Stimulated activated naive CD8-positive, alpha-beta T cell treated with anti-CD3 and anti-CD28 coated beads, Interleukin-15, Interleukin-2, amounts not matched to agents 100 ng/mL and 50 ng/mL, for 24 hours (primary cell): ENCODE measurements at regions not wholly inside any gene's neighbourhood (a gene's known extent, or its start where the extent isn't known, plus 50 kb on each side); places are given as distances from the start of the nearest gene placed in this dataset.

ENCODE experiments used
- H3K27ac Mint-ChIP-seq: one replicate; pipeline ENCODE4 v1.8.0; 2021; ENCODE audit warnings: mild to moderate bottlenecking, mixed read lengths
- H3K27me3 Mint-ChIP-seq: one replicate; pipeline ENCODE4 v1.8.0; 2021; ENCODE audit warnings: mixed read lengths
- H3K36me3 Mint-ChIP-seq: one replicate; pipeline ENCODE4 v1.8.0; 2021; ENCODE audit warnings: low read depth, mixed read lengths
- H3K4me1 Mint-ChIP-seq: one replicate; pipeline ENCODE4 v1.8.0; 2021; ENCODE audit warnings: low read depth, mixed read lengths
- H3K4me3 Mint-ChIP-seq: one replicate; pipeline ENCODE4 v1.8.0; 2021; ENCODE audit warnings: mild to moderate bottlenecking, mixed read lengths
- H3K9me3 Mint-ChIP-seq: one replicate; pipeline ENCODE4 v1.8.0; 2021; ENCODE audit warnings: mixed read lengths

- Mint-ChIP-seq H3K27me3 (no peaks in the 10 kb centered on the region), H3K36me3 (no peaks in the 10 kb centered on the region), H3K4me1 (peaks cover 88% of the 10 kb centered on the region), H3K27ac (no peak overlapping the region), H3K9me3 (peaks cover 7% of the 10 kb centered on the region), H3K4me3 (no peak overlapping the region)
Observed at GRCh38 chr2:12498704-12499103, 218.0 kb upstream of the TRIB2 start.

- Mint-ChIP-seq H3K9me3 (peaks cover 17% of the 10 kb centered on the region), H3K4me3 (no peak overlapping the region), H3K27ac (no peak overlapping the region), H3K36me3 (peaks cover 6% of the 10 kb centered on the region), H3K4me1 (peaks cover 98% of the 10 kb centered on the region), H3K27me3 (no peaks in the 10 kb centered on the region)
Observed at GRCh38 chr2:12500899-12501298, 215.8 kb upstream of the TRIB2 start.

- Mint-ChIP-seq H3K4me3 (no peak overlapping the region), H3K36me3 (peaks cover 6% of the 10 kb centered on the region), H3K27me3 (no peaks in the 10 kb centered on the region), H3K27ac (peak overlapping the region; percentile 79), H3K9me3 (peaks cover 13% of the 10 kb centered on the region), H3K4me1 (peaks cover 98% of the 10 kb centered on the region)
Observed at GRCh38 chr2:12501469-12502158, 215.1 kb upstream of the TRIB2 start.

- Mint-ChIP-seq H3K27ac (peak overlapping the region; percentile 91), H3K36me3 (peaks cover 6% of the 10 kb centered on the region), H3K4me1 (peaks cover 100% of the 10 kb centered on the region), H3K4me3 (peak overlapping the region; percentile 55), H3K9me3 (peaks cover 13% of the 10 kb centered on the region), H3K27me3 (no peaks in the 10 kb centered on the region)
Observed at GRCh38 chr2:12502759-12503158, 214.0 kb upstream of the TRIB2 start.

GRCh38 chr2:12504443-12504842 is 212.3 kb upstream of the TRIB2 start:
- H3K27me3 Mint-ChIP-seq, result peaks cover under 1% of the 10 kb centered on the region
- H3K36me3 Mint-ChIP-seq, result peaks cover 9% of the 10 kb centered on the region
- peak overlapping the region; percentile 65 for H3K27ac Mint-ChIP-seq

GRCh38 chr2:12506846-12507245 is 209.9 kb upstream of the TRIB2 start:
- H3K27me3 Mint-ChIP-seq, result peaks cover 8% of the 10 kb centered on the region
- H3K36me3 Mint-ChIP-seq, result peaks cover 21% of the 10 kb centered on the region
- H3K4me1 Mint-ChIP-seq, result peaks cover 93% of the 10 kb centered on the region
- peak overlapping the region; percentile 11 for H3K4me3 Mint-ChIP-seq
- peaks cover 19% of the 10 kb centered on the region for H3K9me3 Mint-ChIP-seq
- H3K27ac Mint-ChIP-seq, result peak overlapping the region; percentile 71

More at GRCh38 chr2:12504443-12504842, 212.3 kb upstream of the TRIB2 start:
- Mint-ChIP-seq H3K9me3 (peaks cover 13% of the 10 kb centered on the region), H3K4me1 (peaks cover 99% of the 10 kb centered on the region), H3K4me3 (peak overlapping the region; percentile 44)

- Mint-ChIP-seq H3K4me3 (peak overlapping the region; percentile 11), H3K36me3 (peaks cover 21% of the 10 kb centered on the region), H3K27me3 (peaks cover 8% of the 10 kb centered on the region), H3K4me1 (peaks cover 93% of the 10 kb centered on the region), H3K9me3 (peaks cover 19% of the 10 kb centered on the region), H3K27ac (peak overlapping the region; percentile 71)
Observed at GRCh38 chr2:12507295-12507694, 209.4 kb upstream of the TRIB2 start.

- peaks cover 16% of the 10 kb centered on the region for H3K36me3 Mint-ChIP-seq
- H3K4me3 Mint-ChIP-seq, result no peak overlapping the region
- H3K4me1 Mint-ChIP-seq, result peaks cover 88% of the 10 kb centered on the region
- no peak overlapping the region for H3K27ac Mint-ChIP-seq
- H3K9me3 Mint-ChIP-seq, result peaks cover 11% of the 10 kb centered on the region
- H3K27me3 Mint-ChIP-seq, result peaks cover 8% of the 10 kb centered on the region
Observed at GRCh38 chr2:12510070-12510469, 206.7 kb upstream of the TRIB2 start.

- H3K27me3 Mint-ChIP-seq, result peaks cover 8% of the 10 kb centered on the region
- H3K9me3 Mint-ChIP-seq, result peaks cover 6% of the 10 kb centered on the region
- H3K4me3 Mint-ChIP-seq, result no peak overlapping the region
- peaks cover 70% of the 10 kb centered on the region for H3K4me1 Mint-ChIP-seq
- H3K27ac Mint-ChIP-seq, result no peak overlapping the region
- peaks cover 15% of the 10 kb centered on the region for H3K36me3 Mint-ChIP-seq
Observed at GRCh38 chr2:12513339-12513738, 203.4 kb upstream of the TRIB2 start.

- Mint-ChIP-seq H3K27me3 (peaks cover 8% of the 10 kb centered on the region), H3K9me3 (peaks cover 6% of the 10 kb centered on the region), H3K27ac (no peak overlapping the region), H3K4me1 (peaks cover 63% of the 10 kb centered on the region), H3K36me3 (peaks cover 15% of the 10 kb centered on the region), H3K4me3 (no peak overlapping the region)
Observed at GRCh38 chr2:12514168-12514567, 202.6 kb upstream of the TRIB2 start.

GRCh38 chr2:12514631-12515437 is 201.9 kb upstream of the TRIB2 start:
- Mint-ChIP-seq H3K9me3 (peaks cover 6% of the 10 kb centered on the region), H3K4me3 (peak overlapping the region; percentile 2), H3K36me3 (peaks cover 8% of the 10 kb centered on the region), H3K27me3 (peaks cover 5% of the 10 kb centered on the region), H3K4me1 (peaks cover 56% of the 10 kb centered on the region), H3K27ac (peak overlapping the region; percentile 21)

GRCh38 chr2:12515871-12516270 is 200.9 kb upstream of the TRIB2 start:
- Mint-ChIP-seq H3K36me3 (no peaks in the 10 kb centered on the region), H3K4me3 (no peak overlapping the region), H3K27me3 (no peaks in the 10 kb centered on the region), H3K9me3 (no peaks in the 10 kb centered on the region), H3K27ac (no peak overlapping the region), H3K4me1 (peaks cover 47% of the 10 kb centered on the region)

- no peaks in the 10 kb centered on the region for H3K9me3 Mint-ChIP-seq
- no peak overlapping the region for H3K4me3 Mint-ChIP-seq
- no peak overlapping the region for H3K27ac Mint-ChIP-seq
- no peaks in the 10 kb centered on the region for H3K27me3 Mint-ChIP-seq
- peaks cover 28% of the 10 kb centered on the region for H3K4me1 Mint-ChIP-seq
- H3K36me3 Mint-ChIP-seq, result no peaks in the 10 kb centered on the region
Observed at GRCh38 chr2:12533337-12534005, 183.3 kb upstream of the TRIB2 start.

- no peaks in the 10 kb centered on the region for H3K27me3 Mint-ChIP-seq
- no peaks in the 10 kb centered on the region for H3K36me3 Mint-ChIP-seq
- H3K27ac Mint-ChIP-seq, result no peak overlapping the region
- no peak overlapping the region for H3K4me3 Mint-ChIP-seq
- peaks cover 28% of the 10 kb centered on the region for H3K4me1 Mint-ChIP-seq
- H3K9me3 Mint-ChIP-seq, result no peaks in the 10 kb centered on the region
Observed at GRCh38 chr2:12534646-12535263, 182.0 kb upstream of the TRIB2 start.

- Mint-ChIP-seq H3K36me3 (no peaks in the 10 kb centered on the region), H3K4me1 (peaks cover 28% of the 10 kb centered on the region), H3K4me3 (no peak overlapping the region), H3K27ac (no peak overlapping the region), H3K9me3 (no peaks in the 10 kb centered on the region), H3K27me3 (no peaks in the 10 kb centered on the region)
Observed at GRCh38 chr2:12536976-12537375, 179.8 kb upstream of the TRIB2 start.
